ENCODE measurements at regions not wholly inside any gene's neighbourhood (a gene's known extent, or its start where the extent isn't known, plus 50 kb on each side); places are given as distances from the start of the nearest gene placed in this dataset.

- H3K27ac ChIP-seq (replicated peaks) = no peak overlapping the region
- TF ChIP-seq SPI1 (IDR thresholded peaks at IDR 0.05; ENCODE audit: borderline replicate concordance, low read depth) (no peak), POLR2AphosphoS5 (IDR thresholded peaks at IDR 0.05; ENCODE audit: low read depth) (no peak), CTCF (IDR thresholded peaks at IDR 0.05; ENCODE audit: insufficient read depth, low read length) (no peak)
- TF ChIP-seq, protein P1, sequence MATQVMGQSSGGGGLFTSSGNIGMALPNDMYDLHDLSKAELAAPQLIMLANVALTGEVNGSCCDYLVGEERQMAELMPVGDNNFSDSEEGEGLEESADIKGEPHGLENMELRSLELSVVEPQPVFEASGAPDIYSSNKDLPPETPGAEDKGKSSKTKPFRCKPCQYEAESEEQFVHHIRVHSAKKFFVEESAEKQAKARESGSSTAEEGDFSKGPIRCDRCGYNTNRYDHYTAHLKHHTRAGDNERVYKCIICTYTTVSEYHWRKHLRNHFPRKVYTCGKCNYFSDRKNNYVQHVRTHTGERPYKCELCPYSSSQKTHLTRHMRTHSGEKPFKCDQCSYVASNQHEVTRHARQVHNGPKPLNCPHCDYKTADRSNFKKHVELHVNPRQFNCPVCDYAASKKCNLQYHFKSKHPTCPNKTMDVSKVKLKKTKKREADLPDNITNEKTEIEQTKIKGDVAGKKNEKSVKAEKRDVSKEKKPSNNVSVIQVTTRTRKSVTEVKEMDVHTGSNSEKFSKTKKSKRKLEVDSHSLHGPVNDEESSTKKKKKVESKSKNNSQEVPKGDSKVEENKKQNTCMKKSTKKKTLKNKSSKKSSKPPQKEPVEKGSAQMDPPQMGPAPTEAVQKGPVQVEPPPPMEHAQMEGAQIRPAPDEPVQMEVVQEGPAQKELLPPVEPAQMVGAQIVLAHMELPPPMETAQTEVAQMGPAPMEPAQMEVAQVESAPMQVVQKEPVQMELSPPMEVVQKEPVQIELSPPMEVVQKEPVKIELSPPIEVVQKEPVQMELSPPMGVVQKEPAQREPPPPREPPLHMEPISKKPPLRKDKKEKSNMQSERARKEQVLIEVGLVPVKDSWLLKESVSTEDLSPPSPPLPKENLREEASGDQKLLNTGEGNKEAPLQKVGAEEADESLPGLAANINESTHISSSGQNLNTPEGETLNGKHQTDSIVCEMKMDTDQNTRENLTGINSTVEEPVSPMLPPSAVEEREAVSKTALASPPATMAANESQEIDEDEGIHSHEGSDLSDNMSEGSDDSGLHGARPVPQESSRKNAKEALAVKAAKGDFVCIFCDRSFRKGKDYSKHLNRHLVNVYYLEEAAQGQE (IDR thresholded peaks at IDR 0.05; ENCODE audit: insufficient replicate concordance, low read depth) = no peak
- no peaks in the 10 kb centered on the region for H3K27me3 ChIP-seq (ENCODE audit: insufficient read depth, poor library complexity, severe bottlenecking)
- DNase-seq (ENCODE audit: low read depth in 1 of 2, low spot score in 1 of 2) = no peak
- no peak overlapping the region for H3K4me3 ChIP-seq (replicated peaks; ENCODE audit: insufficient read depth, low read length)
These were observed 757.6 kb downstream of the TBL1XR1 start for GRCh38 chr3:176439729-176440128.

DNA sequence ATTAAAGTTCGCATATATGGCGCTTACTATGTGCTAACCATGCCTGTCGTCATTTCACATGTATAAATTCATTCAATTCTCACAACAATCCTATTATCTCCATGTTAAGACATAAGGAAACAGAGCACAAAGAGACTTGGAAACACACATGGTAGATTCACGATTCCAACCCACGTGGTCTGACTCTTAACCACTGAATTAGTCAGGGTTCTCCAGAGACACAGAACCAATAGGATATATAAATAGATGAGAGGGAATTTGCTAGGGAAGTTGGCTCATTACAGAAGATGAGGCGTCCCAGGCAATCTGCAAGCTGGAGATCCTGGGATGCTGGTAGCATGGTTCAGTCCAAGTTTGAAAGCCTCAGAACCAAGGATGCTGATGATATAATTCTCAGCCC lies 765.3 kb downstream of the TBL1XR1 start:
- H3K27ac ChIP-seq (replicated peaks) = no peak overlapping the region
- no peaks in the 10 kb centered on the region for H3K27me3 ChIP-seq (ENCODE audit: insufficient read depth, poor library complexity, severe bottlenecking)
- DNase-seq (ENCODE audit: low read depth in 1 of 2, low spot score in 1 of 2) = no peak
- TF ChIP-seq SPI1 (IDR thresholded peaks at IDR 0.05; ENCODE audit: borderline replicate concordance, low read depth) (no peak), POLR2AphosphoS5 (IDR thresholded peaks at IDR 0.05; ENCODE audit: low read depth) (no peak), GABPA (IDR thresholded peaks at IDR 0.05; ENCODE audit: low read depth) (no peak), CTCF (IDR thresholded peaks at IDR 0.05; ENCODE audit: insufficient read depth, low read length) (no peak)
- TF ChIP-seq, protein P1 (IDR thresholded peaks at IDR 0.05; ENCODE audit: insufficient replicate concordance, low read depth) = no peak
- H3K4me3 ChIP-seq (replicated peaks; ENCODE audit: insufficient read depth, low read length) = no peak overlapping the region

DNA sequence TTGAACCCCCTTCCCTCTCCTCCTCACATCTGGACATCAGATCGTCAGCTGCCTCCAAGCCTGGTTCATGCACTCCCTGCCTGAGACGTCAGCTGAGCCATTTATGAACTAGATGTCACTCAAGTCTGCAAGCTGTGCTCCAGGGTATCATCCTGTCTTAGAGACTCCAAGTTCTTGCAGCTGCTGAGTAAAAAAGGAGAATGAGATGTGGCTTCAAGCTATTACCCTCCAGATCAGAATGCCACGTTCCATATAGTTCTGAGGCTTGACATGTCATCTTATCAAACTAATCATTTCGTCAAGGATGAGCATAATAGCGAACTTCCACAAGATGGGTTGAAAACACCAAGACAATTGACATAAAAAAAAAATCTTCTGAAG lies 766.3 kb downstream of the TBL1XR1 start:
- no peaks in the 10 kb centered on the region for H3K27me3 ChIP-seq (ENCODE audit: insufficient read depth, poor library complexity, severe bottlenecking)

More for the DNA sequence above, 766.3 kb downstream of the TBL1XR1 start:
- Histone ChIP-seq H3K27ac (replicated peaks) (no peak overlapping the region), H3K4me3 (replicated peaks; ENCODE audit: insufficient read depth, low read length) (no peak overlapping the region)
- TF ChIP-seq POLR2AphosphoS5 (IDR thresholded peaks at IDR 0.05; ENCODE audit: low read depth) (no peak), GABPA (IDR thresholded peaks at IDR 0.05; ENCODE audit: low read depth) (no peak), CTCF (IDR thresholded peaks at IDR 0.05; ENCODE audit: insufficient read depth, low read length) (no peak)
- TF ChIP-seq, protein P1 (IDR thresholded peaks at IDR 0.05; ENCODE audit: insufficient replicate concordance, low read depth) = no peak
- no peak for DNase-seq (ENCODE audit: low read depth in 1 of 2, low spot score in 1 of 2)
